ENCODE measurements at regions not wholly inside any gene's neighbourhood (a gene's known extent, or its start where the extent isn't known, plus 50 kb on each side); places are given as distances from the start of the nearest gene placed in this dataset.
"Not testable (repeated sequence)": the region's sequence is repeated elsewhere in the genome, so short reads cannot be mapped to it uniquely, and the experiment has no call there.

- Histone ChIP-seq H2AFZ (ENCODE audit: low read depth) (no peak overlapping the region), H3K27ac (no peak overlapping the region), H3K4me1 (ENCODE audit: low read depth, poor library complexity, severe bottlenecking) (no peaks in the 10 kb centered on the region), H3K27me3 (ENCODE audit: insufficient read depth, low read depth) (no peaks in the 10 kb centered on the region), H3K4me3 (IDR thresholded peaks at IDR 0.05; ENCODE audit: insufficient read depth, low read depth, low read length) (no peak overlapping the region), H3K79me2 (ENCODE audit: insufficient read depth, low read depth) (no peaks in the 10 kb centered on the region), H3K4me2 (no peak overlapping the region), H3K9ac (no peak overlapping the region), H4K20me1 (ENCODE audit: insufficient read depth) (no peaks in the 10 kb centered on the region), H3K36me3 (ENCODE audit: insufficient read depth) (no peaks in the 10 kb centered on the region)
- no peak for TF ChIP-seq CTCF (conservative IDR thresholded peaks at IDR 0.05; ENCODE audit: low read depth, low read length)
These were observed 402.5 kb downstream of the NFIB start for GRCh38 chr9:13911473-13911872.

GRCh38 chr9:13907842-13908241 lies 406.1 kb downstream of the NFIB start:
- H3K4me1 ChIP-seq (ENCODE audit: low read depth, poor library complexity, severe bottlenecking); H4K20me1 ChIP-seq (ENCODE audit: insufficient read depth); H3K36me3 ChIP-seq (ENCODE audit: insufficient read depth); H3K9ac ChIP-seq; H3K27me3 ChIP-seq (ENCODE audit: insufficient read depth, low read depth); H3K4me3 ChIP-seq (IDR thresholded peaks at IDR 0.05; ENCODE audit: insufficient read depth, low read depth, low read length); H3K4me2 ChIP-seq; H2AFZ ChIP-seq (ENCODE audit: low read depth); H3K27ac ChIP-seq; H3K79me2 ChIP-seq (ENCODE audit: insufficient read depth, low read depth): not testable (repeated sequence)

- Histone ChIP-seq H3K4me2 (no peak overlapping the region), H3K36me3 (ENCODE audit: insufficient read depth) (no peaks in the 10 kb centered on the region), H3K9ac (no peak overlapping the region), H3K79me2 (ENCODE audit: insufficient read depth, low read depth) (no peaks in the 10 kb centered on the region), H3K4me3 (IDR thresholded peaks at IDR 0.05; ENCODE audit: insufficient read depth, low read depth, low read length) (no peak overlapping the region), H3K4me1 (ENCODE audit: low read depth, poor library complexity, severe bottlenecking) (no peaks in the 10 kb centered on the region), H3K27ac (no peak overlapping the region), H4K20me1 (ENCODE audit: insufficient read depth) (no peaks in the 10 kb centered on the region), H2AFZ (ENCODE audit: low read depth) (no peak overlapping the region), H3K27me3 (ENCODE audit: insufficient read depth, low read depth) (no peaks in the 10 kb centered on the region)
- no peak for TF ChIP-seq CTCF (conservative IDR thresholded peaks at IDR 0.05; ENCODE audit: low read depth, low read length)
These were observed 409.2 kb downstream of the NFIB start for GRCh38 chr9:13904746-13905145.

- Histone ChIP-seq H3K9ac (no peak overlapping the region), H3K27ac (no peak overlapping the region), H3K4me2 (no peak overlapping the region), H3K27me3 (ENCODE audit: insufficient read depth, low read depth) (no peaks in the 10 kb centered on the region), H3K4me1 (ENCODE audit: low read depth, poor library complexity, severe bottlenecking) (no peaks in the 10 kb centered on the region), H3K36me3 (ENCODE audit: insufficient read depth) (no peaks in the 10 kb centered on the region), H3K79me2 (ENCODE audit: insufficient read depth, low read depth) (no peaks in the 10 kb centered on the region), H3K4me3 (IDR thresholded peaks at IDR 0.05; ENCODE audit: insufficient read depth, low read depth, low read length) (no peak overlapping the region), H4K20me1 (ENCODE audit: insufficient read depth) (no peaks in the 10 kb centered on the region), H2AFZ (ENCODE audit: low read depth) (no peak overlapping the region)
- no peak for TF ChIP-seq CTCF (conservative IDR thresholded peaks at IDR 0.05; ENCODE audit: low read depth, low read length)
These were observed 409.6 kb downstream of the NFIB start for GRCh38 chr9:13904311-13904710.

GRCh38 chr9:13902286-13903066 lies 411.5 kb downstream of the NFIB start:
- H3K4me3 ChIP-seq (IDR thresholded peaks at IDR 0.05; ENCODE audit: insufficient read depth, low read depth, low read length), result no peak overlapping the region
- H2AFZ ChIP-seq (ENCODE audit: low read depth), result no peak overlapping the region
- no peaks in the 10 kb centered on the region for H3K4me1 ChIP-seq (ENCODE audit: low read depth, poor library complexity, severe bottlenecking)
- H3K27me3 ChIP-seq (ENCODE audit: insufficient read depth, low read depth), result no peaks in the 10 kb centered on the region
- no peak for TF ChIP-seq CTCF (conservative IDR thresholded peaks at IDR 0.05; ENCODE audit: low read depth, low read length)
- no peak overlapping the region for H3K9ac ChIP-seq
- no peaks in the 10 kb centered on the region for H4K20me1 ChIP-seq (ENCODE audit: insufficient read depth)
- no peak overlapping the region for H3K4me2 ChIP-seq
- H3K27ac ChIP-seq, result no peak overlapping the region
- no peaks in the 10 kb centered on the region for H3K36me3 ChIP-seq (ENCODE audit: insufficient read depth)
- H3K79me2 ChIP-seq (ENCODE audit: insufficient read depth, low read depth), result no peaks in the 10 kb centered on the region

All from KMS-11 (cell line).